ENCODE measurements at regions not wholly inside any gene's neighbourhood (a gene's known extent, or its start where the extent isn't known, plus 50 kb on each side); places are given as distances from the start of the nearest gene placed in this dataset.

DNA sequence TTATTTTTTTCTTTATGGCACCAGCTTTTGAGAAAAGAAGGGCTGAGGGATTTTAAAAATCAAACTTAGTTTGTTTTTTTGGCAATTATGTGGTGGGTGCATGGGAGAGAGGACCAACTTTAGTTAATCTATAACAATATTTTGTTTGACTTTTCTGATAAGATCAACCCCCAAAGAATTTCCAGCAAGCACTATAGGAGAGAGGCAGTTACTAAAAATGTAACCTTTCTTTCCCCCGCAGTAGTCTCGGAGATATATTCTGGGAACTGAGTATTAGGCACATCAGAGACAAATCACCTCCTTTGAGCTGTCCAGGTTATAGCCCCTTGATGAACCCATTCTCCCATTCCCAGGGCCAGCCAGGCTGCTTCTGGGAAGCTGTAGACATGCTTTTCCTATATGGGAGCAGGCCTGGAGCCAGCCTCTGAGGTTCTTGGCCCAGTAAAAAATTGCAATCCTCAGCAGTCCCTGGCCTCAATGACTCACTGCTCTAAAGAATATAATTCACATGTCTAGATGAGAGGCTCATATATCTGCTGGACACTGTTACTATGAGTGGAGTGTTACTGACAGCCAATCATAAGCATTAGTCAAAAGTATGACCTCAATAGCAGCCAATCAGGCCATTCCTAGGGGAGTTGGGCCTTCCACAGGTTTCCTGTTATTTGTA lies 138.3 kb upstream of the AGBL1 start:
- Histone ChIP-seq H3K4me1 (ENCODE audit: low read depth) (no peaks in the 10 kb centered on the region), H3K27me3 (no peaks in the 10 kb centered on the region), H3K4me3 (no peak overlapping the region), H3K36me3 (no peaks in the 10 kb centered on the region), H3K27ac (no peak overlapping the region), H3K9me3 (ENCODE audit: low read depth) (no peaks in the 10 kb centered on the region)
- TF ChIP-seq, protein P1, sequence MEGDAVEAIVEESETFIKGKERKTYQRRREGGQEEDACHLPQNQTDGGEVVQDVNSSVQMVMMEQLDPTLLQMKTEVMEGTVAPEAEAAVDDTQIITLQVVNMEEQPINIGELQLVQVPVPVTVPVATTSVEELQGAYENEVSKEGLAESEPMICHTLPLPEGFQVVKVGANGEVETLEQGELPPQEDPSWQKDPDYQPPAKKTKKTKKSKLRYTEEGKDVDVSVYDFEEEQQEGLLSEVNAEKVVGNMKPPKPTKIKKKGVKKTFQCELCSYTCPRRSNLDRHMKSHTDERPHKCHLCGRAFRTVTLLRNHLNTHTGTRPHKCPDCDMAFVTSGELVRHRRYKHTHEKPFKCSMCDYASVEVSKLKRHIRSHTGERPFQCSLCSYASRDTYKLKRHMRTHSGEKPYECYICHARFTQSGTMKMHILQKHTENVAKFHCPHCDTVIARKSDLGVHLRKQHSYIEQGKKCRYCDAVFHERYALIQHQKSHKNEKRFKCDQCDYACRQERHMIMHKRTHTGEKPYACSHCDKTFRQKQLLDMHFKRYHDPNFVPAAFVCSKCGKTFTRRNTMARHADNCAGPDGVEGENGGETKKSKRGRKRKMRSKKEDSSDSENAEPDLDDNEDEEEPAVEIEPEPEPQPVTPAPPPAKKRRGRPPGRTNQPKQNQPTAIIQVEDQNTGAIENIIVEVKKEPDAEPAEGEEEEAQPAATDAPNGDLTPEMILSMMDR (IDR thresholded peaks at IDR 0.05; ENCODE audit: low read depth, low read length): no peak
- DNase-seq (ENCODE audit: low read depth in 1 of 2, low spot score in 1 of 2): peak in 1 of 2 donors; percentile 2

DNA sequence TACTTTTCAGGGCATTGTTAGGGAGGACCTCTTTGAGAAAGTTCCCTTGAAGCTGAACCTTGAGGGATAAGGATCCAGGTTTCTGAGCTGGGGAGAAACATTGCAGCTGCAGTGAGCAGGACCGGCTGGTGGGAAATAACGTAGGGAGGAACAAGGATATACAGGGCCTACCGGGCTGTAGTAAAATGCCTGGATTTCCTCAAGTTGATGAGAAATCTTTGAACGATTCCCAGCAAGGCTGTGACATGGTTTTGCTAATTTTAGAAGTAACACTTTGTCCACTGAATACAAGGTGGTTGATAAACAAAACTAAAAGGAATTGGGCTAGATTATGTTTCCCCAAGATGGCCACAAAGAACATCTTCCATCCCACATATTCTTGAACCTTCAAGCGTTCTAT lies 137.0 kb upstream of the AGBL1 start:
- Histone ChIP-seq H3K36me3 (no peaks in the 10 kb centered on the region), H3K4me3 (no peak overlapping the region), H3K27me3 (no peaks in the 10 kb centered on the region), H3K4me1 (ENCODE audit: low read depth) (no peaks in the 10 kb centered on the region), H3K9me3 (ENCODE audit: low read depth) (no peaks in the 10 kb centered on the region), H3K27ac (no peak overlapping the region)
- TF ChIP-seq, protein P1 (IDR thresholded peaks at IDR 0.05; ENCODE audit: low read depth, low read length): no peak
- DNase-seq (ENCODE audit: low read depth in 1 of 2, low spot score in 1 of 2): no peak

DNA sequence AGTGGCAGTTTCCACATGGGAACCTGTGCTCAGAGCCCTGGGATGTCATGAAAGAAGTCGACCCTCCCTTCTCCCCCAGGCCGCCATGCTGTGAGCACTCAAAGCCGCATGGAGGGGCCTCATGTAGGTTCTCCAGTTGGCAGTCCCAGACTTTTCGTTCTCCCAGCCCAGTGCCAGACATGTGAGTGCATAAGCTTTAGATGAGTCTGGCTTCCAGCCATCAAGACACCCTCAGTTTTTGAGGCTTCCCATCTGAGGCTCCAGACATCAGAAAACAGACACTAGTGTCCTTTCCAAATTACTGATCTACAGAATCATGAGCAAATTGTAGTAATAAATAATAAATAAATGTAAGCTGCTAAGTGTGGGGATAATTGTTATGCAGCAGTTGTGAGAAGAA lies 136.5 kb upstream of the AGBL1 start:
- Histone ChIP-seq H3K36me3 (no peaks in the 10 kb centered on the region), H3K9me3 (ENCODE audit: low read depth) (no peaks in the 10 kb centered on the region), H3K27ac (no peak overlapping the region), H3K27me3 (no peaks in the 10 kb centered on the region), H3K4me3 (no peak overlapping the region), H3K4me1 (ENCODE audit: low read depth) (no peaks in the 10 kb centered on the region)
- TF ChIP-seq, protein P1 (IDR thresholded peaks at IDR 0.05; ENCODE audit: low read depth, low read length): no peak
- DNase-seq (ENCODE audit: low read depth in 1 of 2, low spot score in 1 of 2): no peak

DNA sequence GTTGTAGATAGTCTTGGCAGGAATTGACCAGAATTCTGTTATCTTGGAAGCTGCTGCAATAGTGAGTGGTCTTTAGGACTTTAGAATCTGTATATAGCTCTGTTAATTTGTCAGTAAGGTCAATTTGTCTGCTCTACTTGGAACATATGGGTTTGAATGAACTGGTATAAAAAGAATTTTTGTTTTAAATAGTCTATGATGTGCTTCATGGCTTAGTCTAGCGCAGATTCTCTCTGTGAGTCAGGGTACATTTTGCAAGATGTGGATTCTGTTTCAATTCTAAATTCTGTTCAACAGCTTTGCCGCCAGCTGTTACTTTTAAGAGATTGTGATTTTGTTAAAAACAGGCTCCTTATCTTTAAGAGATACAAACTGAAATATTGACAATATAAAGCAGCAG lies 135.9 kb upstream of the AGBL1 start:
- Histone ChIP-seq H3K36me3 (no peaks in the 10 kb centered on the region), H3K27ac (no peak overlapping the region), H3K4me3 (no peak overlapping the region), H3K4me1 (ENCODE audit: low read depth) (no peaks in the 10 kb centered on the region), H3K27me3 (no peaks in the 10 kb centered on the region), H3K9me3 (ENCODE audit: low read depth) (no peaks in the 10 kb centered on the region)
- TF ChIP-seq, protein P1 (IDR thresholded peaks at IDR 0.05; ENCODE audit: low read depth, low read length): no peak
- DNase-seq (ENCODE audit: low read depth in 1 of 2, low spot score in 1 of 2): no peak

DNA sequence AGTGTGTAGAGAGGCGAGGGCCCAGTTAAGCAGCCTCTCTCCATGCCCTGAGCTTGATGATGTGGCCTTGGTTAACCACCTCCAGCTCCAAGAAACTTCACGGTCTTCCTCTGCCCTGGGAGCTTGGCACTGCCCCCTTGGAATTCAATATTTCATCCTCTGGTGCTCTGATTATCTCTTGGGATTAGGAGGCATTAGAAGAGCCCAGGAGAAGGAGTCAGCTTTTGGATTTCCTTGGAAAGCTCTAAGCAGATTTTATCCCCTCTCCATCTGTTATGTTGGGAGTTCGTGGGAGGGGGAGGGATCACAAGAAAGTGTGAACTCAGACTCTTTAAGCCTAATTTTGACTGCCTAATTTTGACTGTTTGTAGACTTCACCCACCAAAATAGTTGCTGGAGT lies 132.7 kb upstream of the AGBL1 start:
- no peak overlapping the region for H3K27ac ChIP-seq
- no peaks in the 10 kb centered on the region for H3K9me3 ChIP-seq (ENCODE audit: low read depth)
- H3K27me3 ChIP-seq: no peaks in the 10 kb centered on the region
- no peaks in the 10 kb centered on the region for H3K36me3 ChIP-seq
- H3K4me3 ChIP-seq: no peak overlapping the region
- no peak for DNase-seq (ENCODE audit: low read depth in 1 of 2, low spot score in 1 of 2)
- TF ChIP-seq, protein P1 (IDR thresholded peaks at IDR 0.05; ENCODE audit: low read depth, low read length): no peak
- no peaks in the 10 kb centered on the region for H3K4me1 ChIP-seq (ENCODE audit: low read depth)

All from cardiac muscle cell (in vitro differentiated cells and primary cell).